SU-DHL-6 (cell line): ENCODE measurements at regions not wholly inside any gene's neighbourhood (a gene's known extent, or its start where the extent isn't known, plus 50 kb on each side); places are given as distances from the start of the nearest gene placed in this dataset.

Source experiments
- H2AFZ ChIP-seq: fragments of 200-600 bp; sonication (generic); 2 replicates; pipeline ENCODE4 v1.6.1; 2014; ENCODE audit warnings: low read depth, mild to moderate bottlenecking, moderate library complexity, mixed read lengths, antibody characterized with exemption, low read length; ENCODE audit not compliant: severe bottlenecking
- H3F3A ChIP-seq: fragments of 200-600 bp; shearing (Covaris generic); 2 replicates; pipeline ENCODE4 v1.6.0; 2016; ENCODE audit warnings: antibody characterized with exemption, mild to moderate bottlenecking; ENCODE audit not compliant: insufficient read depth
- H3K27ac ChIP-seq: fragments of 200-600 bp; sonication (generic); 2 replicates; pipeline ENCODE4 v1.5.1; 2016; ENCODE audit warnings: low read depth, mild to moderate bottlenecking, low read length, moderate library complexity, mixed read lengths
- H3K27me3 ChIP-seq: fragments of 200-600 bp; sonication (generic), shearing (Covaris generic); 2 replicates; pipeline ENCODE4 v1.6.0; 2014; ENCODE audit warnings: mild to moderate bottlenecking, low read length
- H3K36me3 ChIP-seq: fragments of 200-600 bp; sonication (generic); 2 replicates; pipeline ENCODE4 v1.6.1; 2014; ENCODE audit warnings: mild to moderate bottlenecking, low read length, mixed read lengths
- H3K4me2 ChIP-seq: fragments of 300-600, 200-600 bp; shearing (Covaris generic), sonication (generic); 2 replicates; pipeline ENCODE4 v1.6.0; 2014; ENCODE audit warnings: low read length, low read depth, mild to moderate bottlenecking; ENCODE audit not compliant: poor library complexity, severe bottlenecking
- H3K4me3 ChIP-seq: fragments of 200-600 bp; sonication (generic); 2 replicates; pipeline ENCODE4 v1.5.1; 2014; ENCODE audit warnings: antibody characterized with exemption, low read length, mild to moderate bottlenecking, mixed read lengths; ENCODE audit not compliant: insufficient read depth, poor library complexity, severe bottlenecking
- H3K79me2 ChIP-seq: fragments of 200-600 bp; sonication (generic); 2 replicates; pipeline ENCODE4 v1.6.1; 2014; ENCODE audit warnings: mild to moderate bottlenecking, low read length, moderate library complexity; ENCODE audit not compliant: insufficient read depth
- H3K9ac ChIP-seq: fragments of 200-600 bp; sonication (generic); 2 replicates; pipeline ENCODE4 v1.7.0; 2014; ENCODE audit warnings: mild to moderate bottlenecking, low read length
- H3K9me2 ChIP-seq: fragments of 200-600 bp; sonication (generic); replicated peaks from 2 replicates; pipeline ENCODE4 v1.6.1; 2014; ENCODE audit warnings: low read length; ENCODE audit not compliant: insufficient read depth
- H3K9me3 ChIP-seq: fragments of 200-600 bp; sonication (generic); 2 replicates; pipeline ENCODE4 v1.6.1; 2014; ENCODE audit warnings: low read length, mixed read lengths; ENCODE audit not compliant: insufficient read depth
- H4K20me1 ChIP-seq: fragments of 200-600 bp; sonication (generic); 2 replicates; pipeline ENCODE4 v1.6.1; 2014; ENCODE audit warnings: low read depth, mild to moderate bottlenecking, antibody characterized with exemption, low read length, moderate library complexity, mixed read lengths
- EZH2phosphoT487 ChIP-seq: fragments of 200-600 bp; sonication (generic), shearing (Covaris generic); conservative IDR thresholded peaks from 2 replicates; pipeline ENCODE4 v1.6.1; 2018; ENCODE audit warnings: mild to moderate bottlenecking, antibody characterized with exemption, low read length, moderate library complexity, mixed read lengths
- TF ChIP-seq, protein P1 (sequence below): fragments of 200-600 bp; sonication (generic); IDR thresholded peaks from one replicate; pipeline ENCODE4 v1.5.1; 2017; ENCODE audit warnings: antibody characterized with exemption, mild to moderate bottlenecking, low read length, moderate library complexity; ENCODE audit not compliant: insufficient read depth, poor library complexity, severe bottlenecking

DNA sequence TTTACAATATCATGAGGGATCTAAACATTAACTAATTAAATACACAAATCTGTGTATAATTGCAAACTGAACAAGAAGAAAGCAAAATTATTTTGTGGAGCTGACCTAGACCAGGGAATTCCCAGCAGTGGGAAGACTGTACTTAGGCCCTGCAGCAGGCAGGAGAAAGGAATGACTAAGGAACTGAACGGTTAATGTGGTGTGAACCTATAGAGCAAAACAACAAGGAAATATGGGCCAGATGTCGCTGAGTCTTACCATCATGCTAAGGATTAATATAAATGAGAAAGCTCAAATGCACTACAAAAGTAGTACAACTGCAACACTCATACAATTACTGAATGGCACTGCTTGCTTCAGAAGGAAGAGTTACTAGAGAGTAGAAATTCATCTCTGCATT lies 120.3 kb upstream of the ATXN3L start:
- Histone ChIP-seq H4K20me1 (no peaks in the 10 kb centered on the region), H3K36me3 (no peaks in the 10 kb centered on the region), H3K9me3 (no peaks in the 10 kb centered on the region), H3K4me2 (no peak overlapping the region), H3K9ac (no peak overlapping the region), H3K4me3 (no peak overlapping the region), H3K27ac (no peak overlapping the region), H3F3A (no peaks in the 10 kb centered on the region), H3K9me2 (no peaks in the 10 kb centered on the region), H3K79me2 (no peaks in the 10 kb centered on the region), H3K27me3 (no peaks in the 10 kb centered on the region), H2AFZ (no peak overlapping the region)
- TF ChIP-seq, protein P1, sequence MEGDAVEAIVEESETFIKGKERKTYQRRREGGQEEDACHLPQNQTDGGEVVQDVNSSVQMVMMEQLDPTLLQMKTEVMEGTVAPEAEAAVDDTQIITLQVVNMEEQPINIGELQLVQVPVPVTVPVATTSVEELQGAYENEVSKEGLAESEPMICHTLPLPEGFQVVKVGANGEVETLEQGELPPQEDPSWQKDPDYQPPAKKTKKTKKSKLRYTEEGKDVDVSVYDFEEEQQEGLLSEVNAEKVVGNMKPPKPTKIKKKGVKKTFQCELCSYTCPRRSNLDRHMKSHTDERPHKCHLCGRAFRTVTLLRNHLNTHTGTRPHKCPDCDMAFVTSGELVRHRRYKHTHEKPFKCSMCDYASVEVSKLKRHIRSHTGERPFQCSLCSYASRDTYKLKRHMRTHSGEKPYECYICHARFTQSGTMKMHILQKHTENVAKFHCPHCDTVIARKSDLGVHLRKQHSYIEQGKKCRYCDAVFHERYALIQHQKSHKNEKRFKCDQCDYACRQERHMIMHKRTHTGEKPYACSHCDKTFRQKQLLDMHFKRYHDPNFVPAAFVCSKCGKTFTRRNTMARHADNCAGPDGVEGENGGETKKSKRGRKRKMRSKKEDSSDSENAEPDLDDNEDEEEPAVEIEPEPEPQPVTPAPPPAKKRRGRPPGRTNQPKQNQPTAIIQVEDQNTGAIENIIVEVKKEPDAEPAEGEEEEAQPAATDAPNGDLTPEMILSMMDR = no peak
- TF ChIP-seq EZH2phosphoT487 = no peak

DNA sequence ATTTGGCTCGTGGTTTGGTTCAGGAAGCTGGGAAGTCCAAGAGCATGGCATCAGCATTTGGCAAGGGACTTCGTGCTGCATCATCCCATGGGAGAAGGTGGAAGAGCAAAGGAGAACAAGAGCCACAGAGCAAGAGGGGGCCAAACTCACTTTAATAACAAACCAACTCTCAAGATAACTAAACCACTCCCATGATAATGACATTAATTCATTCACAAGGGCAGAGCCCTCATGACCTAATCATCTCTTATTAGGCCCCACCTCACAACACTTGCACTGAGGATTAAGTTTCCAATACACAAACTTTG lies 113.4 kb upstream of the ATXN3L start:
- Histone ChIP-seq H3K9ac (no peak overlapping the region), H3K9me3 (no peaks in the 10 kb centered on the region), H4K20me1 (no peaks in the 10 kb centered on the region), H3K79me2 (no peaks in the 10 kb centered on the region), H3K36me3 (no peaks in the 10 kb centered on the region), H3K27me3 (no peaks in the 10 kb centered on the region), H2AFZ (no peak overlapping the region), H3K9me2 (no peaks in the 10 kb centered on the region), H3K27ac (no peak overlapping the region), H3K4me3 (no peak overlapping the region), H3F3A (no peaks in the 10 kb centered on the region), H3K4me2 (no peak overlapping the region)
- TF ChIP-seq, protein P1 = no peak
- TF ChIP-seq EZH2phosphoT487 = no peak

DNA sequence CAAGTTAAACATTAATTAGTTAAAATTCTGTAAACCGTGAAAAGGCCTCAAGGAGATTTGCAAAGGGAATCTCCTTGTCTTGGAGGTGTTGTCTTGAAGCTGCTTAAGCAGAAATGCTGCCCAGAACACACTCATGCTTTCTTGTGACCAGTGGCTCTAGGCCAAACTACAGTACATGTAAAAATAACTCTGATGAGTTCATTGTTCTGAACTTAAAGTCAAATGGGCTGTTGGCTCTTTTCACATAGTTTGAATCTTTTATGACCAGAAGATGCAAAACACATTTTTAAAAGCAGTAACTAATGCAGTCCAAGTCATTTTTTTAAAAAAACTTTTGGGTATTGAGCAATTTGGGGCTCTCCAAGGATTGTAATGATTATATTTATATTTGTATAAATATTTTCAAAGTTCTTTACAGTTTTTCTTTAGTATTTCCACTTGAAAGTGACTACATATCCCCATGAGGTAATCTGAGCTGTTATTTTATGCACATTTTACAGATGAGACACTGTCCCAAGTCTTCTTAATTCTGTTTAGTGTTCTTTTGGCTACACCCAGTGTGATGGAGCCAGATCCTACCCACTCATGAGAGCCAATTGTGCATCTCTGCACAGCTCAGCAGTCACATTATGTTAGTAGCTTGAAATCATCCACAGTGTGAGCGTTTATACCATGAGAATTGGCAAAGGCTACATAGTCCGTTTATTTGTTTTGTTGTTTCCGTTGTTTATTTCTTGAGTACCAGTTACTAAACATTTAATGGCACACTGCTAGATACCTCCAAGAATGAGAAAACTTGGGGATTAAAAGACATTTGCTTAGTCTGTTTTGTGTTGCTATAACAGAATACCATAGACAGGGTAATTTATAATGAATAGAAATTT lies 112.8 kb upstream of the ATXN3L start:
- Histone ChIP-seq H2AFZ (no peak overlapping the region), H3K4me3 (no peak overlapping the region), H3K9me2 (no peaks in the 10 kb centered on the region), H3K9me3 (no peaks in the 10 kb centered on the region), H3F3A (no peaks in the 10 kb centered on the region), H3K9ac (no peak overlapping the region), H4K20me1 (no peaks in the 10 kb centered on the region), H3K4me2 (no peak overlapping the region), H3K27me3 (no peaks in the 10 kb centered on the region), H3K36me3 (no peaks in the 10 kb centered on the region), H3K27ac (no peak overlapping the region), H3K79me2 (no peaks in the 10 kb centered on the region)
- TF ChIP-seq, protein P1 = no peak
- TF ChIP-seq EZH2phosphoT487 = no peak
